GM18870 (cell line): ENCODE measurements at regions not wholly inside any gene's neighbourhood (a gene's known extent, or its start where the extent isn't known, plus 50 kb on each side); places are given as distances from the start of the nearest gene placed in this dataset.
"Not testable (repeated sequence)": the region's sequence is repeated elsewhere in the genome, so short reads cannot be mapped to it uniquely, and the experiment has no call there.

Experiments used
- ATAC-seq: cut with Tn5 transposase; IDR thresholded peaks from one replicate; pipeline ENCODE4 v1.9.1; 2021; ENCODE audit warnings: moderate library complexity; ENCODE audit not compliant: unreplicated experiment

DNA sequence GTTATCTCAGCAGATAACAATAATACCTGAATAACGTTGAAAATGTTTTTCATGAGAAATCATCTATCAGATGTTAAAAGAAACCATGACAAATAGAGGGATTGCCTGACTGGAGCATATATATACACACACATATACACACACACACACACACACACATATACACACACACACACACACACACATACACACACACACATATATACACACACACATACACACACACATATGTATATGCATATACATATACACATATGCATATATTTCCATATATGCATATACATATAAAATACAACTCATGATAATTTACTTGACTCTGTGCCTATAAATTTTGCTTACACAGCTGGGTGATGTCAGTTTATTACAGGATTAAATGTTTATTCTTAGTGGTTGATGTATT lies 847.3 kb upstream of the ADAMTS5 start:
- ATAC-seq = no peak

DNA sequence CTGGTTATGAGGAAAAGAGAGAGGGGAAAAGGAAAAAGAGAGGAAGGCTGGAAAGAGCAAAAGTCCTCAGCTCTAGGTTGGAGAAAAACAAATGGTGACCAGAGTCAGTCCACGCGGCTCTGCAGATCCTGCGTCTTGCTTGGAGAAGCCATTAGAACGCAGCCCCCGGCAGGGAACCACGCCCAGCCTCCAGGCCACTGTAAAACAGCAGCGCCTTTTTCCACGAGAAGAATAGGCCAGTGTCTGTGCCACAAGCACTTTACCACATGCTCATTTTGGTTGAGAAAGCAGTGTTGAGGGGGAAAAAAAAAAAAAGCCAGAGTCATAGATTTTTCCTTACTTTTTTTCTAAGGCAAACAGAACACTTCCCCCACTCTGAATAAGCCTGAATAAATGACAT lies 846.9 kb upstream of the ADAMTS5 start:
- no peak for ATAC-seq

DNA sequence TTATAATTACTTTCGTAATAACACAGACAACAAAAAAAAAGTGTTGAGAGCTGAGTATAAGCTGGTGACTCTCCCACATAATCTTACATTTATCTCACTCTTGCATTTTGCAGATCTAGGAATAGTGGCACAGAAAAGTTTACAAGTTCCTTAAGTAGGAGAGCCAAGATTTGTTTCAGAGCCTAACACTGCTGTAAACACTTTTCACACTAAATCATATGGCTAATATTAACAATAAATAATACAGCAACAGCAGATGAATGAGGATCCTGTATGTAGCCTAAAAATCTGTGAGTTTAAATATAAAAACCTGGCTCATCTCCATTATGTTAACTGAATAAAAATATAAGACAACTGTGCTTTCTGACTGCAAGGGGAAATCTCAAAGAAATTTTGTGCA lies 846.5 kb upstream of the ADAMTS5 start:
- no peak for ATAC-seq

DNA sequence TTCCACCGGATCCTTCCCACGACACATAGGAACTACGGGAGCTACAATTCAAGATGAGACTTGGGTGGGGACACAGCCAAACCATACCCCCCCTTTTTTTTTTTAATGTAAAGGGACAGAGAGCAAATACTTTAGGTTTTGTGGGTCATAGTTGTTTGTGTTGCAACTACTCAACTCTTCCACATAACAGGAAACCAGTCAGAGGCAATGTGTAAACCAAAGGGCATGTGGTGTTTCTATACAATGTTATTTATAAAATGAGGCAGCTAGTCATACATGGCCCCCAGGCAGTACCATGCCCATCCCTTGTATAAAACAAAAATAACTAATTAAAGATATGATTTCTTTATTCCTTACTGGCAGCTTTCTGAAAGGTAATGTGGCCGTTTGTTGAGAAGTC lies 845.4 kb upstream of the ADAMTS5 start:
- no peak for ATAC-seq

DNA sequence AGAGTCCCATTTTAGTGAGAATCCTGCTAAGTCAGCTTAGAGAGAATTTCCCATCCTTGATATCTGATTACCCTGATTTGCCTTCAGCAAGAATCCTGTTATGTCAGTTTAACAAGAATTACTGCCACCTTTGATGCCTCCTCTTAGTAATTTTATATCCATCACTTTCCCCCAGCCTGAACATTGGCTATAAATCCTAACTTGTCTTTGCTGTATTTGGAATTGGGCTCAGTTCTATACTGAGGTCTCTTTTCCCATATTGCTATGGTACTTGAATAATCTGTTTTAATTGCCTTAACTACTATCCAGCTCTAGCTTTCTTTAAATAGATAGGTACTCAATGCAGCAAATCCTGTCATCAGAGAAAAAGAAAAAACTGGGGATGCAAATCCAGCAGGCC lies 842.0 kb upstream of the ADAMTS5 start:
- no peak for ATAC-seq

DNA sequence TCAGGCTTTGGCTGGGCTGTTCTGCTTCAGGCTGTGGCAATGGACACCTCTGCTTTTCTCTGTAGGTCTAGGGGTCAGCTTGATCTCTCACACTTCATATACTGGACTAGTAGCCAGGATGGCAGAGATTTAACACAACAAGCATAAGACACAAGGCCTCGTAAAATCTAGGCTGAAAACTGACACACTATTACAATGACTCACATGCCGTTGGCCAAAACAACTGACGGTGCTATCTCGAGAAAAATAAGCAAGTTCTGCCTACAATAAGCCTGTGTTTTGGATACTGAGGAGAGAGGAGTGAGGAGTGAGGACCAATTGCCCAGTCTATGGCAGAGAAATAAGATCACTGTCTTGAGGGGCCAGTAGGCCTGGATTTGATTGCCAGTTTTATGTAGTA lies 840.7 kb upstream of the ADAMTS5 start:
- ATAC-seq = no peak

DNA sequence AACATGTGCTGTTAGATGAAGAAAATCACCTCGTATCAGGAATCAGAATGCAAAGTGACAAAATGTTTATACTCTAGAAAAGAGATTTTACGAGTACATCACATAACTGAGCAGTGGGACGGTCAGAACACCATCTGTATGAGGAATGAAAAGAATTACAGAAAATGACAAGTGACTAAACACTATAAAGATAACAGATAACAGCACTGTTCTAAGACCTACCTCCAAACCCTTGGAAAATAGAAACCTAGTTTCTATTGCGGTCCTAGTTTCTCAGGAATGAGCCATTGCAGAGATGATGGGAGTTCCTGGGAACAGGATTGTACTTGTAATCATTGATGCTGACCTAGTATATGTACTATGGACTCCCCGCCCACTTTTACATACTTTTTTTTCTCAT lies 839.4 kb upstream of the ADAMTS5 start:
- ATAC-seq = no peak

DNA sequence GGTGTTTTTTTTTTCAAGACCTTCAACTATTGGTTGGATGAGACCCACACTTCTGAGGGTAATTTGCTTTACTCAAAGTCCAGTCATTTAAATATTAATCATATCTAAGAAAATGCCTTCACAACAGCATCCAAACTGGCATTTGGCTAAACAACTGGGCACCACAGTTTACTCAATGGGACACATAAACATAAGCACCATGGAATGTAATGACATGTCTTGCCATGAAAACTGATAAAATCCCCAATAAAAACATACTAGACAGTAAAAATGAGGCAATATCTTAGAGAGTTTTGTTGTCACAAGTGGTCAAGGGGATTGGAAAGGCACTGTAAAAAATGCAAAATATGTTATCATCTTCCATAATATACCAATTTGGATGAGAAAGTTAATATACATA lies 838.8 kb upstream of the ADAMTS5 start:
- no peak for ATAC-seq

DNA sequence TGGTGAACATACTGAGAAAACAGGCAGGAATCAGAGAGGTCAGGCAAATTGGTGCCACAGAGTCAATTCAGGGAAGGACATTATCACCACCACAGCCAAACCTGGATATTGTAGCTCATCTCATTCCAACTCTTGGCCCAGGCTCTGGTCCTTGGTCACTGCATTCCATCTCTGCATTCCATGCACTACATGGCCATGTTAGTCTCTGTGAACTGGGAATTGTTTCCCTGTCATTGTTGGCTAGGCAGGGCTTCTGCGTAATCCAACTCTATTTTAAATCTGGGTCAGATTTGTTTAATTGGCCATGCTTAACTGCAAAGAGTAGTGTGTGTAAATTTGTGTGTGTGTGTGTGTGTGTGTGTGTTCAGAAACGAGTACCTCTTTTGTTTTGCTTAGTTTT lies 837.6 kb upstream of the ADAMTS5 start:
- ATAC-seq = no peak

DNA sequence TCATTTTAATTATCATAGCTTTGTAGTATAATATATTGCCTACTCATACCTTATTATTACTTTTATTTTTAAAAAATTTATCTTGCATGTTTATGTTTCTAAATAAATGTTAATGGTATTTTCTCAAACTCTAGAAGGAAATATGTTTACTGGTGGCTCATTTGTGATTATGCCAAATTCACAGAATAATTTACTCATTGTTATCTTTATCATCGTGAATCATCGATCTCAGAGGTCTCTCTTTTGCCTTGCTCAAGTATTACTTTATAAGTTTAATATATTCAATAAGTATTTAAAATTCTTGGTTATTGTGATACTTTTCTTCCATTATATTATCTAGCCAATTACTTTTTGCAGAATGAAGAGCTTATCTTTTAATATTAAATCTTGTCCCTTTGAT lies 836.7 kb upstream of the ADAMTS5 start:
- no peak for ATAC-seq

DNA sequence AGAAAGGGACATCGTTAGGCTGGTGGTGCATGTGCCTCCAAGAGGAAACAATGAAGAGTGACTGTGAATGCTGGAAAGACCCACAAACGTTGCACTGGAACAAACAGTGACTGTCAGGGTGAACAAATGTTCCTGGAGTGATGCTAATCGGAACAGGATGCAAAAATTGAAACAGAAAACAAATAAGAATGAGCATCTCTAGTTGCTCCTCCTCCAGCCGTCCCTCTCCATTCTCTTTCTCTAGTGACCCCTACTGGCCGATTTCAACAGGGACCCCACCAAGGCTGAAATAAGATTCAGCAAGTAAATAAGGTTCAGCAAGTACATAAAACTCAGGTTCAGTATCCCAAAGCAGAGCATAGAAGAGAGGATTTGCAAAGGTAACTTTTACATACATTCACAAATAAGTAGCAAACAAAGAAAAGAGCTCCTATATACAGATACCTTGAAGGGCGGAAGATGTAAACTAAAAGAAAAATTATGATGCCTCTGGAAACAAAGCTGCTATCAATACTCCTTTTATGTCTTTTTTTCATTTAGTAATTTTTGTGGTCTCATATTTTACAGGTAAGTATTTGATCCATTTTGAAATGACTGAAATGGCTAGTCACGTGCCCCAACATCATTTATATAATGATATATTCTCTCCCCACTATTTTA lies 836.1 kb upstream of the ADAMTS5 start:
- ATAC-seq = peak; percentile 80

DNA sequence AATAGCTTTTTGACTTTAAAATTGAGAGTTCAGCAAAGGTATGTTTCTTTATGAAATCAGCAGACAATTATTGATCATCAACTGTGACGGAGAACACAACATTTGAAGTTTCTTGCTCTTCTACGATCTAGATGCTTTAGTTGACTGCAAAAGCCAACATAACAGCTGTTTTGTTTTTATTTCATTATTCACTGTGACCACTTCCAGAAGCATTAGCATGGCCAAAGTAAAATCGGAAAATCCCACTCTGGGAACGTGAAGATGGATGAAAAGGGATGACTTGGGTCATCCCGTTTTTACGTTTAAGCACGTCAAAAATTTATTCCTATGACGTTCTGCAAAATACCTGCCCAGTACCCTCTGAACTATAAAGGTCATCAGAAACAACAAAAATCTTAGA lies 833.0 kb upstream of the ADAMTS5 start:
- ATAC-seq = no peak

DNA sequence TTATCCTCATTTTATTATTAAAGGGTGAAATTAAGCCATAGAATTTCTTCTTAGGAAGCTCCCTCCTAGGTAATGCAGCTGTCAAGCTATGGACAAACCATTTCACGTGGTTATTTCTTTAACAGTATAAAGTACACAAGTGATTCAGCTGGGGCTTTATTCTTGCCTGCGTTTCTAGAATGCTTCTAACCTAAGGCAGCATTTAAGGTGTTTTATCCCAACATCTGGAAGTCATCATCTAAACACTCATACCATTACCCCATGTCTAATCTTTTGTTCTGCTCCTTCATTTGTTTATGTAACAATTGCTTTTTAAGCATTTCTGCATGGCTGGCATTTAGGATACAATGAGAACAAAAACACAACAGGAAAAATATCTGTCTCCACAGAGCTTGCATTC lies 829.2 kb upstream of the ADAMTS5 start:
- ATAC-seq = no peak

DNA sequence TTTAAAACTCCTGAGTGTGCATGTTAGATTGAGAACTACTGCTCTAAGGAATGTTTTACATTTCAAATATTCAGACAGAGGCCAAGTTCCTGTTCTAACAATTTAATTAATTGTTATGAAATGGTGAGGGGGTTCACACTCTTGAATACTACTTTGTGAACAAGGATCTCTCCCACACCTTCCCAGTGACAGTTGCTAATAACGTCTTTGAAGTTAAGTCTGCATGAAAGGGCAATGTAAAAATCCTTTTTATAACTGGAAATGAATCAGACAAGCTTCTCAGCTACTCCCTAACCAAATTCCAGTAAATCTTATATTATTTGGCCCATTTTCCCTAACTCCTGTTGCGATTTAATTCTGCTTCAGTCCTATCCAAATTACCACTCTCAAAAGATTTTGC lies 828.5 kb upstream of the ADAMTS5 start:
- ATAC-seq = no peak

DNA sequence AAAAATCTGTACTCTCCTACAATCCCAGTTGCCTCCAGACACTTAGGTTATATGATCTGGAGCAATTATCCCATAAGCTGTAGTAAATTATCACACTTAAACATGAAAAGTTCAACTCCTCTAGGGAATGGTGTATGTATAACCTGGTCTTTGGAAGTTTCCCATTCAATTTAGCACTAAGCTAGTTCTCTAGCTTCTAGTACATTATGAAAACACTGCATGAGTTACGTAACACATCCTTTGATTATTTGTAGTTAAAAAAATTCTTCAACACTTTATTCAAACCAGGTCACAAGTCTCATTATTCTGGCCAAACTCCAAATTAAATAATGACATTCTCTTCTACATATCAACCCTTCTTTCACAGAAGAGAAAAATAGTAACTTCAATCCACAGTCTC lies 827.0 kb upstream of the ADAMTS5 start:
- no peak for ATAC-seq

DNA sequence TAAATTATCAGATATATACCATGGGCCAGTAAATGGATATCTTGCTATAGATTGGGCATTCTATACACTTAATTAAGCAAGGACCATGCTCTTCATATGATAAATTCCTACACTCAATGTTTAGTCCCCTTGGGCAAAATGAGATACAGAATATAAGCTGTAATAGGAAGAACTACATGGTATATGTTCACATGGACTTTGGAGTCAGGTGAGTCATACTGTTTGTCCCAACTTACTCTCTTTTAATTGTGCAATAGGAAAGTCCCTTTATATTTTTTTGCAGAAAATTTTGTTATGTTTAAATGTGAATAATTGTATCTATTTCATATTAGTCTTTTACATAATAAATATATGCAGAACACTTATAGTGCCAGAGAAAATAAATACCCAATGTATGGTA lies 820.2 kb upstream of the ADAMTS5 start:
- no peak for ATAC-seq

DNA sequence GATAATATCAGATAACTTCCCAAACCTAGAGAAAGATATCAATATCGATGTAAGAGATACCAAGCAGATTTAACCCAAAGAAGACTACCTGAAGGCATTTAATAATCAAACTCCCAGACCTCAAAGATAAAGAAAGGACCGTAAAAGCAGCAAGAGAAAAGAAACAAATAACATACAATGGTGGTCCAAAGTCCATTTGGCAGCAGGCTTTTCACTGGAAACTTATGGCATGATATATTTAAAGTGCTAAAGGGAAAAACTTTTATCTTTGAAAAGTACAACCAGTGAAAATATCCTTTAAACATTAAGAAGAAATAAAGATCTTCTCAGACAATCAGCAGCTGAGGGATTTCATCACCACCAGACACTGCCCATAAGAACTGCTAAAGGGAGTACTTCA lies 812.7 kb upstream of the ADAMTS5 start:
- ATAC-seq = no peak

DNA sequence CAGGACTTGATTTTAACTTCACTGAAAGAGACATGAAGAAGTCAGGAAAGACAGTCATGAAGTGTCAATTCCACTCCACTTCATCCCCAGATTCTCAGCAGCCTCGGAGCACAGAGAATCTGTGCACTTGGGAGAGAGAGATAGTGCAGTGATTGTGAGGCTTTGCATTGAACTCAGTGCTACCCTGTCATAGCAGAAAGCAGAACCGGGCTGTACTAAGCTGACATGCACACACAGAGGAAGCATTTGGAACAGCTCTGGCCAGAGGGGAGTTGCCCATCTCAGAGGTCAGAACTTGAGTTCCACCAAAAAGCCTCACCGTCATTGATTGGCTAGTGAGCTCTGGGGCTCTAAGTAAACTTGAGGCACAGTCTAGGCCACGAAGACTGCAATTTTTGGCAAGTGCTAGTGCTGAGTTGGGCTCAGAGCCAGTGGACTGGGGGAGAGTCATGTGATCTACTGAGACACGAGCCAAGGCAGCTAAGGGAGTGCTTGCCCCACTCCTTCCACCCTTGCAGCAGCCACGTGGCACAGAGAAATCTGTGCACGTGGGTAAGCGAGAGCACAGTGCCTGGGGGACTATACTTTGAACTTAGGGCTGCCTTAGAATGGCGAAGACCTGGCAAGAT lies 810.2 kb upstream of the ADAMTS5 start:
- ATAC-seq = no peak

DNA sequence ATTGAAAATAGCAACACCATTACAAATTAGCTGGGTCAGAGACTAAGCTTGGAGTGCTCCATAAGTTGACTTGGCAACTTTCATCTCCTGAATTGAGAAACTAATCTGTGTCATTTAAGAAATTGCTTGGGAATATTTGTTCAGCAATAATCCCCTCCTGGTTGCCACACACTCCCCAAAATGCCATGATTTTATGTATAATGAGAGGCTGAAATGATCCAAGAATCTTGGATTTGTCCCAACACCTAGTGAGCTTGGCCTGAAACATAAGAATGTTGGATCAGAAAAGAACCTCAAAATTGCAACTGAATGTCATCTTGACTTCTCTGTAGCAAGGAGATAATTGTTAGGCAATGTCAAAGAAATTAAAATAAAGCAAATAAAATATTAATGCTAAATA lies 805.9 kb upstream of the ADAMTS5 start:
- ATAC-seq = no peak

DNA sequence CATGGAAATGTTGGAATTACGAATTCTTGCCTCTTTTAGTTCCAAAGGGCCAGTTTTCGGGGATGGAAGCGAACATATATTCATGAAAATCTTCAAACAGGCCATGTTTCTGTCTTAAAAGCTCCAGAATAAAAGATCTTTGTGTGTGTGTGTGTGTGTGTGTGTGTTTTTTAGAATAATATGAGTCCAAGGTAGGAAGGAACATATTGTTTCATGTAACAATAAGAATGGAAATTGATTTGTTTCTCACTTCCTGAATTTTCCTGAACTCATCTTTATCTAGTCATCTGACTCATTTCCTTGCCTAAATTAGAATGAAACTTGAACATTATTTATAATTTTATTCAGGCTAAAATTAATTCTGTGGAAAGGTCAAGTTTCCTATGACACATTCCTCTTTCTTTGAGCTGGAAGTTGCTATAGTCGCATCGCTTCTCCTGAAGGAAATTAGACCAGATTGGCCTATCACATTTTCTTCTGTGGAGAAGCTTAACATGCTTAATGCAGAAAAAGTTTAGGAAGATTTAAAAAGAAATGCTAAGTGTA lies 805.1 kb upstream of the ADAMTS5 start:
- ATAC-seq = no peak

DNA sequence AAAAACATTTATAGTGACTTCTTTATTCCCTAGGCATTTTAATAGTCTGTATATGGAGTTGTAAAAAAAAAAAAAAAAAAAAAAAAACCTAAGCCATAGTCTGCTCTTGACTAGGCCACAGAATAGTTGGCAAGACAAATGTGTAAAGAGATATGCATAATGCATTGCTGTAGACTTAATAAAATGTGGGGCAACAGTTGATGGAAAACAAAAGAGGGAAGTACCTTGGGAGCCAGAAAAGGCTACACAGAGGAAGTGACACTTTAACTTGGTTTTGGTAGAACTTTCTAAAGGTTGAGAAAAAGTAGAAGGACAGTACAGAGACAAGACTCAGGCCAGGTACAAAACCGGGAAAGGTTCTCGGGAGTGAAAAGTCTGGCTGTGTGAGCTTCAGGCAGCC lies 802.9 kb upstream of the ADAMTS5 start:
- ATAC-seq = no peak

DNA sequence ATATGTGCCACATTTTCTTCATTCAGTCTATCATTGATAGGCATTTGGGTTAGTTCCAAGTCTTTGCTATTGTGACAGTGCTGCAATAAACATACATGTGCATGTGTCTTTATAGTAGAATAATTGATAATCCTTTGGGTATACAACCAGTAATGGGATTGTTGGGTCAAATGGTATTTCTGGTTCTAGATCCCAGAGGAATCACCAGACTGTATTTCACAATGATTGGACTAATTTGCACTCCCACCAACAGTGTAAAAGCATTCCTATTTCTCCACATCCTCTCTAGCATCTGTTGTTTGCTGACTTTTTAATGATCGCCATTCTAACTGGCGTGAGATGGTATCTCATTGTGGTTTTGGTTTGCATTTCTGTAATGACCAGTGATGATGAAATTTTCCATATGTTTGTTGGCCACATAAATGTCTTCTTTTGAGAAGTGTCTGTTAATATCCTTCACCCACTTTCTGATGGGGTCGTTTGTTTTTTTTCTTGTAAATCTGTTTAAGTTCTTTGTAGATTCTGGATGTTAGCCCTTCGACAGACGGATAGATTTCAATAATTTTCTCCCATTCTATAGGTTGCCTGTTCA lies 801.3 kb upstream of the ADAMTS5 start:
- ATAC-seq = not testable (repeated sequence)
